Testis (tissue), 2 donors: ENCODE measurements at regions not wholly inside any gene's neighbourhood (a gene's known extent, or its start where the extent isn't known, plus 50 kb on each side); places are given as distances from the start of the nearest gene placed in this dataset.
A peak's percentile ranks its signal among the peaks of the same experiment; 100 is the strongest.

Experiments
- DNase-seq: peaks from one replicate; pipeline ENCODE4 v3.0.0-alpha.2; 2019
- H3K27ac ChIP-seq, 2 donors: fragments of 200-600 bp; sonication (generic); one replicate each; pipeline ENCODE4 v1.5.1; 2019
- H3K27me3 ChIP-seq: fragments of 200-600 bp; sonication (generic); one replicate; pipeline ENCODE4 v1.5.1; 2019
- H3K36me3 ChIP-seq: fragments of 200-600 bp; sonication (generic); one replicate; pipeline ENCODE4 v1.5.1; 2017; ENCODE audit warnings: low read depth; ENCODE audit errors: missing control alignments
- H3K4me1 ChIP-seq: fragments of 200-600 bp; sonication (generic); one replicate; pipeline ENCODE4 v1.5.1; 2019
- H3K4me3 ChIP-seq, 2 donors: fragments of 200-600 bp; sonication (generic); one replicate each; pipeline ENCODE4 v1.5.1; 2017 to 2019
- H3K9me3 ChIP-seq: fragments of 200-600 bp; sonication (generic); one replicate; pipeline ENCODE4 v1.5.1; 2017
- POLR2A ChIP-seq: fragments of 450-650 bp; IDR thresholded peaks from one replicate; pipeline ENCODE4 v1.6.1; 2017; ENCODE audit warnings: antibody characterized with exemption, mild to moderate bottlenecking, moderate library complexity
- WGBS, 2 donors: methylation state at CpG; one replicate each; pipeline ENCODE4 v1.1.5; 2018; 5-methylcytosine and 5-hydroxymethylcytosine counted together
- intact Hi-C: fragments of 100-400 bp; cut with DNase I; formaldehyde crosslinking; loops from one replicate; pipeline ENCODE4 v1.15.1; 2023; ENCODE audit warnings: low total_unique reads
- TF ChIP-seq, protein P1 (sequence below), 3 experiments: fragments of 450-650 bp in 2 of 3; fragments of 200-600 bp in 1 of 3; sonication (generic) in 1 of 3; IDR thresholded peaks; one replicate each; pipeline ENCODE4 v1.5.1; 2016 to 2019; ENCODE audit warnings: antibody characterized with exemption in 3 of 3, mild to moderate bottlenecking in 2 of 3, moderate library complexity in 1 of 3

GRCh38 chr20:20897145-20897544 is 184.7 kb upstream of the RALGAPA2 start:
- no peaks in the 10 kb centered on the region for H3K4me1 ChIP-seq
- no peak for DNase-seq
- no peaks in the 10 kb centered on the region for H3K36me3 ChIP-seq
- no peaks in the 10 kb centered on the region for H3K9me3 ChIP-seq
- H3K27me3 ChIP-seq, result no peaks in the 10 kb centered on the region
- no peak overlapping the region for H3K27ac ChIP-seq
- H3K4me3 ChIP-seq, result no peak overlapping the region
- intact Hi-C loops, result no loop called here
- TF ChIP-seq, protein P1, sequence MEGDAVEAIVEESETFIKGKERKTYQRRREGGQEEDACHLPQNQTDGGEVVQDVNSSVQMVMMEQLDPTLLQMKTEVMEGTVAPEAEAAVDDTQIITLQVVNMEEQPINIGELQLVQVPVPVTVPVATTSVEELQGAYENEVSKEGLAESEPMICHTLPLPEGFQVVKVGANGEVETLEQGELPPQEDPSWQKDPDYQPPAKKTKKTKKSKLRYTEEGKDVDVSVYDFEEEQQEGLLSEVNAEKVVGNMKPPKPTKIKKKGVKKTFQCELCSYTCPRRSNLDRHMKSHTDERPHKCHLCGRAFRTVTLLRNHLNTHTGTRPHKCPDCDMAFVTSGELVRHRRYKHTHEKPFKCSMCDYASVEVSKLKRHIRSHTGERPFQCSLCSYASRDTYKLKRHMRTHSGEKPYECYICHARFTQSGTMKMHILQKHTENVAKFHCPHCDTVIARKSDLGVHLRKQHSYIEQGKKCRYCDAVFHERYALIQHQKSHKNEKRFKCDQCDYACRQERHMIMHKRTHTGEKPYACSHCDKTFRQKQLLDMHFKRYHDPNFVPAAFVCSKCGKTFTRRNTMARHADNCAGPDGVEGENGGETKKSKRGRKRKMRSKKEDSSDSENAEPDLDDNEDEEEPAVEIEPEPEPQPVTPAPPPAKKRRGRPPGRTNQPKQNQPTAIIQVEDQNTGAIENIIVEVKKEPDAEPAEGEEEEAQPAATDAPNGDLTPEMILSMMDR (IDR thresholded peaks at IDR 0.05), result no peak
- TF ChIP-seq POLR2A, result no peak

GRCh38 chr20:20896606-20897005 is 184.2 kb upstream of the RALGAPA2 start:
- H3K4me3 ChIP-seq, result no peak overlapping the region
- 81 to 86% methylated on average over 3 of the region's 3 CpGs for WGBS, 2 donors

DNA sequence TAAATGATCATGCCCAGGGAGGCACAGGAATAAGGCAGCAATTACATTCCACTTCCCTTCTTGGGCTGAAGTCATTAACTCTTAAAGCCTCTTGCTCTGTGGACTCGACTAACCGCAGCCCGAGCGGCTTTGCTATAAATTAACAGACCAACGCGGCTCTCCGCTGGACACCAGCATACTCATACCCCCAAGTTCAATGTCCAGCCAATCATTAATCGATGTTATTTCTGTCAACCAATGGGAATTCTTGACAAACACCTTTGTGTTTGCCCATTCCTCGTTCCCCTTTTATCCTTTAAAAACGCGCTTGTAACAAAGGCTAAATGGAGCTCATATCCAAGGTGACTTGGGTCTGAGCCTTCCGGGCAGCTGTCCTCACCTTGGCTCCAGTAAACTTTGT is 183.1 kb upstream of the RALGAPA2 start:
- DNase-seq, result no peak
- intact Hi-C loops, result no loop called here
- Histone ChIP-seq H3K9me3 (no peaks in the 10 kb centered on the region), H3K4me1 (no peaks in the 10 kb centered on the region), H3K27me3 (no peaks in the 10 kb centered on the region), H3K4me3 (peak overlapping the region in 1 of 2 donors; percentile 13), H3K27ac (no peak overlapping the region), H3K36me3 (no peaks in the 10 kb centered on the region)
- TF ChIP-seq POLR2A, result no peak
- TF ChIP-seq, protein P1 (IDR thresholded peaks at IDR 0.05), result no peak
- 72 to 74% methylated on average over 12 of the region's 12 CpGs for WGBS, 2 donors

More at GRCh38 chr20:20896606-20897005, 184.2 kb upstream of the RALGAPA2 start:
- intact Hi-C loops, result no loop called here
- Histone ChIP-seq H3K4me1 (no peaks in the 10 kb centered on the region), H3K27me3 (no peaks in the 10 kb centered on the region), H3K9me3 (no peaks in the 10 kb centered on the region), H3K27ac (no peak overlapping the region), H3K36me3 (no peaks in the 10 kb centered on the region)
- DNase-seq, result no peak
- TF ChIP-seq POLR2A, result no peak
- TF ChIP-seq, protein P1 (IDR thresholded peaks at IDR 0.05), result no peak

DNA sequence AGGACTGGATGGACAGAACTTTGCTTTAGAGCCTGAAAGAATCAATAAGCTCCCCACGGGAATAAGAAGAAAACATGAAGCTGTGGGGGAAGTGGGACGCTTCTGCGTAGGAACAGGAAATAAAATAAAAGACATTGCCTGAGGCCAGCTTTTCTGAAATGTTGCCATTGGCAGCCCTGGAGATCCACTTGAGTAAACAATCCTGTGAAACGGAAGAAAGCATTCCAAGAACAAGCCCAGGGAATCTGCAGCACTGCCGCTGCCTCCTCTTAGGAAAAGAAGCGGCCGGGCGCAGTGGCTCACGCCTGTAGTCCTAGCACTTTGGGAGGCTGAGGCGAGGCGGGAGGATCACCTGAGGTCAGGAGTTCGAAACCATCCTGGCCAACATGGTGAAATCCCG is 182.3 kb upstream of the RALGAPA2 start:
- Histone ChIP-seq H3K27me3 (no peaks in the 10 kb centered on the region), H3K9me3 (no peaks in the 10 kb centered on the region), H3K27ac (no peak overlapping the region), H3K4me3 (peak overlapping the region in 1 of 2 donors; percentile 13), H3K4me1 (no peaks in the 10 kb centered on the region), H3K36me3 (no peaks in the 10 kb centered on the region)
- peak; percentile 31 for DNase-seq
- TF ChIP-seq, protein P1 (IDR thresholded peaks at IDR 0.05), result no peak
- TF ChIP-seq POLR2A, result no peak
- intact Hi-C loops, result no loop called here
- WGBS, 2 donors, result 48 to 69% methylated on average over 13 of the region's 13 CpGs

DNA sequence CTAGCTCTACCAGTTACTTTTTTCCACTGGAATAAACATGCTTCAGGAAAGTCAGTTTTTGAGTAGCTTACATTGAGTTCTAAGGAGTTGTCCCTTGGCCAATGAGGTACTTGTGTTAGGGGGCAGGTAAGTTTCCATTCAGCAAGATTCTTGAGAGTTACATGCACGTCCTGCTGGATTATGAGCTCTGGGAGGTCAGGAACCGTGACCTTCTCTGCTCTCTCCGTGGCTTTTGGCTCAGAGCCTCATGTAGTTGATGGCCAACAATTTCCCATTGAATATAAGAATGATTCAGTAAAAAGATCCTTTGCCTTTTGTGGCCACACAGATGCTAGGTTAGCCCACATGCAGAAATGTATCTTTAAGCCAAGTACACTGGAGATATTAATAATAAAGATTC is 181.8 kb upstream of the RALGAPA2 start:
- H3K36me3 ChIP-seq, result no peaks in the 10 kb centered on the region
- no peaks in the 10 kb centered on the region for H3K9me3 ChIP-seq
- H3K27ac ChIP-seq, result no peak overlapping the region
- no peak for DNase-seq
- H3K27me3 ChIP-seq, result no peaks in the 10 kb centered on the region
- intact Hi-C loops, result no loop called here
- H3K4me1 ChIP-seq, result no peaks in the 10 kb centered on the region
- 32 to 33% methylated on average over 3 of the region's 3 CpGs for WGBS, 2 donors
- no peak overlapping the region for H3K4me3 ChIP-seq
- no peak for TF ChIP-seq POLR2A
- TF ChIP-seq, protein P1 (IDR thresholded peaks at IDR 0.05), result no peak
